HCT116 (cell line): ENCODE measurements at regions not wholly inside any gene's neighbourhood (a gene's known extent, or its start where the extent isn't known, plus 50 kb on each side); places are given as distances from the start of the nearest gene placed in this dataset.
"Not testable (repeated sequence)": the region's sequence is repeated elsewhere in the genome, so short reads cannot be mapped to it uniquely, and the experiment has no call there.

Source experiments
- ATAC-seq: fragments of 200-7000 bp; cut with Tn5 transposase; 2 replicates; pipeline ENCODE4 v1.9.1; 2020; ENCODE audit warnings: mild to moderate bottlenecking, moderate library complexity
- BruUV-seq: library from RNA; stranded (reverse); fragments of 400-500 nt; replicated peaks from 2 replicates; lab custom pipeline; 2021; lab: Mats Ljungman, UMichigan
- CTCF ChIA-PET: fragments of 300-600 bp; sonication (Branson Sonifier 250); formaldehyde crosslinking; loops from one replicate; lab custom pipeline; 2021; ENCODE audit warnings: antibody characterized with exemption; lab: Charles Lee
- POLR2A ChIA-PET: fragments of 300-600, 350-600 bp; sonication (Branson Sonifier 250); formaldehyde crosslinking; loops from one replicate; lab custom pipeline; 2021; ENCODE audit warnings: antibody characterized with exemption; lab: Charles Lee
- RAD21 ChIA-PET, 2 experiments: fragments of 300-600 bp; sonication (Branson Sonifier 250); formaldehyde crosslinking; loops; one replicate each; lab custom pipeline; 2023; ENCODE audit warnings: low total read pairs in 2 of 2; ENCODE audit not compliant: uncharacterized antibody in 2 of 2, unreplicated experiment in 2 of 2, low non-redundant PET in 1 of 2; lab: Charles Lee
- DNase-seq: peaks from one replicate; pipeline ENCODE4 v3.0.0-alpha.2; 2010; ENCODE audit warnings: low read depth, low spot score
- H2AFZ ChIP-seq: fragments of 200-600 bp; shearing (Covaris generic), sonication (generic); 2 replicates; pipeline ENCODE4 v1.6.1; 2017; ENCODE audit warnings: low read depth, mixed run types, mixed read lengths, antibody characterized with exemption, low read length; ENCODE audit not compliant: poor library complexity, severe bottlenecking
- H3K27ac ChIP-seq: 2 replicates; pipeline ENCODE4 v1.5.1; 2012; ENCODE audit warnings: low read depth, low read length
- H3K27me3 ChIP-seq: fragments of 200-600 bp; sonication (generic); 2 replicates; pipeline ENCODE4 v1.6.1; 2016; ENCODE audit warnings: mixed run types, low read length, mixed read lengths; ENCODE audit not compliant: insufficient read depth
- H3K36me3 ChIP-seq, 2 experiments: fragments of 200-500 bp in 1 of 2; fragments of 200-600 bp in 1 of 2; sonication (Bioruptor generic) in 1 of 2; sonication (generic) in 1 of 2; 2 replicates each; pipeline versions ENCODE4 v1.5.1 to v1.6.1; 2014 to 2016; ENCODE audit warnings: low read length in 2 of 2, inconsistent platforms in 1 of 2, mixed read lengths in 1 of 2, mixed run types in 1 of 2; ENCODE audit not compliant: insufficient read depth in 2 of 2, control insufficient read depth in 1 of 2
- H3K4me1 ChIP-seq, 2 experiments: fragments of 200-600 bp in 1 of 2; sonication (generic) in 1 of 2; 2 replicates each; pipeline versions ENCODE4 v1.5.1 to v1.6.1; 2012 to 2017; ENCODE audit warnings: low read length in 2 of 2, inconsistent platforms in 1 of 2, mild to moderate bottlenecking in 1 of 2, mixed read lengths in 1 of 2, mixed run types in 1 of 2, moderate library complexity in 1 of 2; ENCODE audit not compliant: insufficient read depth in 2 of 2, control insufficient read depth in 1 of 2
- H3K4me2 ChIP-seq: fragments of 200-600 bp; sonication (generic); 2 replicates; pipeline ENCODE4 v1.6.1; 2017; ENCODE audit warnings: mixed run types, low read length, mixed read lengths
- H3K4me3 ChIP-seq, 2 experiments: fragments of 200-600 bp in 1 of 2; sonication (generic) in 1 of 2; replicated peaks in 1 of 2; 2 replicates each; pipeline ENCODE4 v1.5.1; 2011 to 2016; ENCODE audit warnings: low read length in 2 of 2, control low read depth in 1 of 2, low read depth in 1 of 2, mild to moderate bottlenecking in 1 of 2, mixed read lengths in 1 of 2, mixed run types in 1 of 2
- H3K79me2 ChIP-seq: fragments of 200-600 bp; sonication (generic); 2 replicates; pipeline ENCODE4 v1.6.1; 2017; ENCODE audit warnings: mild to moderate bottlenecking, mixed run types, low read length, moderate library complexity, mixed read lengths; ENCODE audit not compliant: insufficient read depth
- H3K9ac ChIP-seq: fragments of 200-600 bp; sonication (generic); 2 replicates; pipeline ENCODE4 v1.6.1; 2016; ENCODE audit warnings: low read length, mixed read lengths
- H3K9me2 ChIP-seq: fragments of 200-600 bp; sonication (generic), shearing (Covaris generic); 2 replicates; pipeline ENCODE4 v1.6.1; 2017; ENCODE audit warnings: mixed run types, mild to moderate bottlenecking, moderate library complexity; ENCODE audit not compliant: insufficient read depth
- H3K9me3 ChIP-seq, 2 experiments: fragments of 200-500 bp in 1 of 2; fragments of 200-600 bp in 1 of 2; sonication (Bioruptor generic) in 1 of 2; sonication (generic) in 1 of 2; 2 replicates each; pipeline ENCODE4 v1.6.1; 2014 to 2017; ENCODE audit warnings: low read length in 2 of 2, mixed read lengths in 2 of 2, inconsistent platforms in 1 of 2, low read depth in 1 of 2, mild to moderate bottlenecking in 1 of 2, mixed run types in 1 of 2, moderate library complexity in 1 of 2; ENCODE audit not compliant: control insufficient read depth in 1 of 2, insufficient read depth in 1 of 2
- H4K20me1 ChIP-seq: fragments of 200-600 bp; sonication (generic), shearing (Covaris generic); 2 replicates; pipeline ENCODE4 v1.6.1; 2017; ENCODE audit warnings: mixed run types, mild to moderate bottlenecking, moderate library complexity; ENCODE audit not compliant: insufficient read depth
- ELF1 ChIP-seq: IDR thresholded peaks from 2 replicates; pipeline ENCODE4 v1.6.1; 2012; ENCODE audit warnings: low read depth, borderline replicate concordance
- EZH2 ChIP-seq: fragments of 200-600 bp; sonication (generic); IDR thresholded peaks from 2 replicates; pipeline ENCODE4 v1.6.1; 2017; ENCODE audit warnings: antibody characterized with exemption, mixed run types
- FOSL1 ChIP-seq: IDR thresholded peaks from 2 replicates; pipeline ENCODE4 v1.6.1; 2012; ENCODE audit warnings: low read depth
- JUND ChIP-seq: IDR thresholded peaks from 2 replicates; pipeline ENCODE4 v1.6.1; 2012
- POLR2A ChIP-seq: IDR thresholded peaks from 2 replicates; pipeline ENCODE4 v1.7.0; 2011; ENCODE audit warnings: borderline replicate concordance; ENCODE audit not compliant: insufficient read depth, insufficient read length; ENCODE audit errors: extremely low read depth
- RAD21 ChIP-seq: IDR thresholded peaks from 2 replicates; pipeline ENCODE4 v1.6.1; 2012; ENCODE audit warnings: low read depth, mild to moderate bottlenecking
- SP1 ChIP-seq: IDR thresholded peaks from 2 replicates; pipeline ENCODE4 v1.6.1; 2012; ENCODE audit warnings: low read depth
- ZBTB33 ChIP-seq: IDR thresholded peaks from 2 replicates; pipeline ENCODE4 v1.6.1; 2011; ENCODE audit warnings: mild to moderate bottlenecking, low read length, moderate library complexity; ENCODE audit not compliant: insufficient replicate concordance; ENCODE audit errors: extremely low read depth
- ZNF274 ChIP-seq: fragments of 200-500 bp; sonication (Bioruptor generic); IDR thresholded peaks from 2 replicates; pipeline ENCODE4 v1.6.1; 2014; ENCODE audit warnings: mild to moderate bottlenecking, low read depth, low read length, inconsistent platforms
- intact Hi-C: fragments of 100-400 bp; cut with micrococcal nuclease; formaldehyde crosslinking; loops from 2 replicates; pipeline ENCODE4 v1.10.0; 2022

GRCh38 chr15:77885877-77886500 lies 191.5 kb downstream of the TBC1D2B start:
- H3K9ac ChIP-seq, intact Hi-C loops, DNase-seq, H3K27me3 ChIP-seq, RAD21 ChIA-PET, H3K4me3 ChIP-seq, POLR2A ChIA-PET, H3K27ac ChIP-seq, BruUV-seq, H4K20me1 ChIP-seq, H3K9me3 ChIP-seq, CTCF ChIA-PET, H3K4me2 ChIP-seq, H3K79me2 ChIP-seq, ATAC-seq, H3K9me2 ChIP-seq, H2AFZ ChIP-seq, H3K36me3 ChIP-seq: not testable (repeated sequence)
- H3K4me1 ChIP-seq = peaks cover 2 to 16% of the 10 kb centered on the region in 2 experiments; a peak in 2 of 4 replicates

DNA sequence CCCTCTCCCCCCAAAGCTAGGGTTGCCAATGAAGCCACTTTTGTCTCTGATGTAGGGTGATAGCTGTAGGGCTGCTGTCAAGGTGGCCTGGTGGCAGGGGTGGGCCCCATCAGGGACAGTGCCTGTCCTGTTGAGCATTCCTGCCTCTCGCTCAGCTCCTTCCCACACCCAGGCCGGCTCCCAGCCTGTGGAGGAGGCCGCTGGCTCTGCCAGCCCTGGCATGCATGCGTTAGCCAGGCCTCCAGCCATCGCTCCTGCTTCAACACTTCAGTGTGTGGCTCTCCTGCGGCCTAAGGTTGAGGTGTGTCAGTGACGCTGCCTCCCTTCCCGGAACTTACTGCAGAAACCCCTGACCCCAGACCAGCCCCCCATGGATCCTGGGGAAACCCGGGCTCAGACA lies 194.5 kb downstream of the TBC1D2B start:
- H3K9me3 ChIP-seq, H3K9ac ChIP-seq, ATAC-seq, H2AFZ ChIP-seq, H3K9me2 ChIP-seq, H3K36me3 ChIP-seq, CTCF ChIA-PET, H3K4me2 ChIP-seq, intact Hi-C loops, H3K79me2 ChIP-seq, BruUV-seq, H3K27ac ChIP-seq, H3K27me3 ChIP-seq, DNase-seq, POLR2A ChIA-PET, H4K20me1 ChIP-seq, RAD21 ChIA-PET, H3K4me3 ChIP-seq: not testable (repeated sequence)
- peaks cover 2 to 14% of the 10 kb centered on the region in 2 experiments; a peak in 2 of 4 replicates for H3K4me1 ChIP-seq

DNA sequence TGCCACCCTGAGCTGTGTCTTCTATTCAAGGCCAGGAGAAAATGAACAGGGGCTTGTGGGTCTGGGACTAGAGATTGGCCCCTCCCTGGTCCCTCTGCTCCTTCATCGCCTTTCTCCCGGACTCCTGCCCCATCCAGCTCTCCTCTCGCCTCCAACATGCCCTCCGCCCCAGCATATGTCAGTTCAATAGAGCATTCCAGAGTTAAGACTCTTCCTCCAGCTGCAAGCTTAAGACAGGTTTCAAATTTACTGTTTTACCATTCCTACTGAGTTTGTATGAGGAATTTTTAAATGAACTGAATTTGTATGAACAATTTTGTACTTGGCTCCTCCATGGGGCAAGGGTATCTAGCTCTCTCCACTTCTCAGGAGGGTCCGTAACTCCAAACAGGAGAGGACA lies 195.6 kb downstream of the TBC1D2B start:
- BruUV-seq = no TSS peak

More for the DNA sequence above, 195.6 kb downstream of the TBC1D2B start:
- no peak for TF ChIP-seq EZH2
- TF ChIP-seq SP1 = no peak
- no peak for TF ChIP-seq FOSL1
- TF ChIP-seq POLR2A = no peak
- no peak for TF ChIP-seq ELF1
- TF ChIP-seq JUND = no peak
- no peak for TF ChIP-seq RAD21
- no peak for TF ChIP-seq ZBTB33
- TF ChIP-seq ZNF274 = no peak
- TF ChIP-seq, all 23 proteins: peak for 0
- Histone ChIP-seq H3K4me3 (no peak overlapping the region), H3K9ac (no peak overlapping the region), H3K27me3 (no peaks in the 10 kb centered on the region), H3K9me3 (no peaks in the 10 kb centered on the region), H3K27ac (no peak overlapping the region), H3K4me1 (peaks cover 0 to 6% of the 10 kb centered on the region in 2 experiments; a peak in 1 of 4 replicates), H3K4me2 (no peak overlapping the region), H4K20me1 (no peaks in the 10 kb centered on the region), H3K79me2 (no peaks in the 10 kb centered on the region), H3K36me3 (no peaks in the 10 kb centered on the region), H2AFZ (no peak overlapping the region), H3K9me2 (no peaks in the 10 kb centered on the region)
- ChIA-PET CTCF (no interaction called here), POLR2A (no interaction called here), RAD21 (no interaction called here)
- ATAC-seq = no peak
- intact Hi-C loops = no loop called here
- DNase-seq = no peak
